ENCODE measurements at regions not wholly inside any gene's neighbourhood (a gene's known extent, or its start where the extent isn't known, plus 50 kb on each side); places are given as distances from the start of the nearest gene placed in this dataset.

DNA sequence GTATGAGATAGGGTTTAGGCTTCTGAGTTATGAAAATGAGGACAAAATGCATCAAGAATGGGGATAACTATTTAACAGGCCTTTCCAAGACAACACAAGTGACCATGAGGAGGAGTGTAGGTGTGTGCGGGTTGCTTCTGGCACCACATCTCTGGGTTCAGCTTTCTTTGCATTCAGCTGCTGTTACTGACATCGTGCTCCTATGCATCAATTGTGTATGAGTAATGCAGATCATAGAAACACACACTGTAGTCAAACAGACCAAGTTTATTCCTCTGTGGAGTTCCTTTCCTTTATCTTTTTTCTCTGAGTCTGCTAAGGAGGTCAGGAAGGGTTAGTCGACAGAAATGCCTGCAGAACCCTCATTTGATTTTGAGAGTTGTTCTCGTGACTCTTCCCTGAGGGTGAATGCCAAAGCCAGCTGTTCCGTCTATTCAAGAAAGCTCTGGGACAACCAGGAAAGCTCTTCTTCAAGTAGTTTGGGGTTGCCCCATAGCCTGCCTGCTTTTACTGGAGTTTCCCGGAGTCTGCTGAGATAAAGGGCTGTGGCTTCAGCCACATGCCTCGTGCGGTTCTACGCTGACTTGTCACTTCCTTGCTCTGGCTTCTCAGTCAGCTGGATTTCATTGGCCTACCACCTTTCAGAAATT lies 136.7 kb upstream of the TLE3 start (continued):
- TF ChIP-seq RAD21 (IDR thresholded peaks at IDR 0.05 in 1 of 2, conservative IDR thresholded peaks at IDR 0.05 in 1 of 2; ENCODE audit: low read depth in 2 of 2, low read length in 2 of 2) (no peak), SP4 (IDR thresholded peaks at IDR 0.05; ENCODE audit: low read length) (no peak), SAP30 (IDR thresholded peaks at IDR 0.05; ENCODE audit: insufficient read depth, insufficient replicate concordance, low read length) (no peak)
- TF ChIP-seq, protein P1, sequence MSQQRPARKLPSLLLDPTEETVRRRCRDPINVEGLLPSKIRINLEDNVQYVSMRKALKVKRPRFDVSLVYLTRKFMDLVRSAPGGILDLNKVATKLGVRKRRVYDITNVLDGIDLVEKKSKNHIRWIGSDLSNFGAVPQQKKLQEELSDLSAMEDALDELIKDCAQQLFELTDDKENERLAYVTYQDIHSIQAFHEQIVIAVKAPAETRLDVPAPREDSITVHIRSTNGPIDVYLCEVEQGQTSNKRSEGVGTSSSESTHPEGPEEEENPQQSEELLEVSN (IDR thresholded peaks at IDR 0.05): no peak

All from H1 (cell line).